ENCODE measurements at regions not wholly inside any gene's neighbourhood (a gene's known extent, or its start where the extent isn't known, plus 50 kb on each side); places are given as distances from the start of the nearest gene placed in this dataset.

- TF ChIP-seq CTCF (IDR thresholded peaks at IDR 0.05), result no peak
- no peak overlapping the region for H3K4me3 ChIP-seq
- H3K27ac ChIP-seq, result no peak overlapping the region
- no peak for DNase-seq (ENCODE audit: low spot score)
These were observed 142.5 kb downstream of the SYF2 start for GRCh38 chr1:25089772-25090171.

- no peak for DNase-seq (ENCODE audit: low spot score)
- no peak for TF ChIP-seq CTCF (IDR thresholded peaks at IDR 0.05)
- Histone ChIP-seq H3K27ac (no peak overlapping the region), H3K4me3 (no peak overlapping the region)
These were observed 143.4 kb downstream of the SYF2 start for GRCh38 chr1:25088946-25089345.

GRCh38 chr1:25088180-25088701, 144.1 kb downstream of the SYF2 start:
- DNase-seq (ENCODE audit: low spot score), result no peak
- H3K4me3 ChIP-seq, result no peak overlapping the region
- TF ChIP-seq CTCF (IDR thresholded peaks at IDR 0.05), result no peak
- no peak overlapping the region for H3K27ac ChIP-seq

GRCh38 chr1:25086518-25087079, 145.7 kb downstream of the SYF2 start:
- no peak for TF ChIP-seq CTCF (IDR thresholded peaks at IDR 0.05)
- no peak for DNase-seq (ENCODE audit: low spot score)
- H3K27ac ChIP-seq, result no peak overlapping the region
- H3K4me3 ChIP-seq, result no peak overlapping the region

- Histone ChIP-seq H3K4me3 (no peak overlapping the region), H3K27ac (no peak overlapping the region)
- no peak for TF ChIP-seq CTCF (IDR thresholded peaks at IDR 0.05)
- no peak for DNase-seq (ENCODE audit: low spot score)
These were observed 147.9 kb downstream of the SYF2 start for GRCh38 chr1:25084407-25084806.

- TF ChIP-seq CTCF (IDR thresholded peaks at IDR 0.05), result no peak
- Histone ChIP-seq H3K27ac (no peak overlapping the region), H3K4me3 (no peak overlapping the region)
These were observed 148.6 kb downstream of the SYF2 start for GRCh38 chr1:25083481-25084345.

GRCh38 chr1:25082995-25083394, 149.3 kb downstream of the SYF2 start:
- H3K27ac ChIP-seq, result no peak overlapping the region
- TF ChIP-seq CTCF (IDR thresholded peaks at IDR 0.05), result no peak
- H3K4me3 ChIP-seq, result no peak overlapping the region
- no peak for DNase-seq (ENCODE audit: low spot score)

More at GRCh38 chr1:25083481-25084345, 148.6 kb downstream of the SYF2 start:
- DNase-seq (ENCODE audit: low spot score), result no peak
